Fibroblast of skin of left biceps (primary cell): ENCODE measurements at regions not wholly inside any gene's neighbourhood (a gene's known extent, or its start where the extent isn't known, plus 50 kb on each side); places are given as distances from the start of the nearest gene placed in this dataset.

Experiments
- DNase-seq, 2 experiments: peaks; one replicate each; pipeline ENCODE4 v3.0.0-alpha.2; 2013; ENCODE audit warnings: low read depth in 2 of 2

DNA sequence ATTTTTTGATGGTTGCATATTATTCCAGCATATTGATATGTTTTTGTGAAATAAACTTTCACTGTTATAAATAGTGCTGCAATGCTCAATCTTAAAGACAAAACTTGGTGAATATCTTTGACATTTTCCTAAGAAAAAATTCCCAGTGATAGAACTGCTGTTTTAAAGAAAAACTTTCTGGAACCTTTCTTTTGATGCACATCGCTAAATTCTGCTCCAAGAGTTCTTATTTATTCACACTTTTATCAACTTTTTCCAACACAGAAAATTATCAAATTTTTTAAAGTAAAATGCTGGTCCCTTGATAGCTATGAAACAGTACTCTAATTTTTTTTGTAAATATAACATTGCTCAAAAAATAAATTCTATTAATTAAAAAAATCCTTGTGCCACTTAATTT lies 196.6 kb downstream of the HS3ST3A1 start:
- DNase-seq, result no peak

DNA sequence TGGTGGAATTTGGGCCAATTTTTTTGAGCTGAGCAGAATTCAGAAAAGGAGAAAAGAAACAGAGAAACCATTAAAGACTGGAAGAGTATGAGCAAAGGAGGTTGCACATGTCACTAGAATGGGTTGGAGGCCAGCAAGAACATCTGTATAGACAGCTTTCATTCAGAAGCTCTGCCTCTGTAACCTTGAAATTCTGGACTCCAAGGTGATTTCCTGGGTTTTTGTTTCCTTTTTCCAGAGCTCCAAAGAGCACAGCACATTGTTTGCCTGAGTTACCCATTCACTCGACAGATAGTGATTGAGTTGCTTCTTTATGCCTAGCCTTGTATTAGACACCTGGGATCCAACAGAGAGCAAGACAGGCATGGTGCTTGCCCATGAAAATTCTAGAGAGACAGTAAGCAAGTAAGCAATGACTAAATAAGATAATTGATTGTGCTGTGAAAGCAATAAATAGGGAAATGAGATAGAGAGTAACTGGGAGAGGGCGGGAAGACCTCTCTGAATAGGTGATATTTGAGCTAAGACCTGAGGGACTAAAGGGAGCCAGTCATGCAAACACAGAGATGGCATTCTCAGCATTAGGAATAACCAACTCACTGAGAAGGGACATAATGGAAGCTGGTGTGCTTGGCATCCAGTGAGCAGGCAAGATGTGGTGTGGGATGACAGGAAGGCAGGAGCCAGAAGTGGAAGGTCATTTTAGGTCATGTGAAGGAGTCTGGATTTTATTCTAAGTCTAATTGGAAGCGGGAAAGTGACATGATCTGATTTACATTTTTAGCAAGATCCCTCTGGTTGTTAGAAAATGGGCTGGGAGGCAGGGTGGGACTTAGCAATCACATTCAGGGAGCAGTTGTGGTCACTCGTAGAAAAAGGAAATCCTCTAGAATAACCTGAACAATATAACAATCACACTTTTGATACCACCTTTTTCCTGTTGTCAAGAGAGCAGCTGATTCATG lies 197.5 kb downstream of the HS3ST3A1 start:
- DNase-seq, result no peak

DNA sequence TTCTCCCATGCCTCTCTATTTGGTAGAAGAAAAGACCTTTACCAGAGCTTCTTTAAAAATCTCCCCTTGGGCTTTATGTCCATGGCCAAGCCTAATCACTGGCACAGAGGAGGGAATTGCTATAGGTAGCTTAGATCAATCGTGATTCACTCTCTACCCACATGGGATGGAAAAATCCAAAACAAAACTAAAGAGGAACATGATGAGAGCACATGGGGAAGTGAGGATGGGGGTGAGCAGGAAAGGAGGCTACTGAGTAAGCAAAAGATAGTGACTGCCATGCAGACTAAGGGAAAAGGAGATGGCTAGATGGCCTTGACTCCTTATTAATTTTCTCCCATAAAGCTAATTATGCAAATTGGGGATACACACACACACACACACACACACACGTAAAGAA lies 201.2 kb downstream of the HS3ST3A1 start:
- no peak for DNase-seq

DNA sequence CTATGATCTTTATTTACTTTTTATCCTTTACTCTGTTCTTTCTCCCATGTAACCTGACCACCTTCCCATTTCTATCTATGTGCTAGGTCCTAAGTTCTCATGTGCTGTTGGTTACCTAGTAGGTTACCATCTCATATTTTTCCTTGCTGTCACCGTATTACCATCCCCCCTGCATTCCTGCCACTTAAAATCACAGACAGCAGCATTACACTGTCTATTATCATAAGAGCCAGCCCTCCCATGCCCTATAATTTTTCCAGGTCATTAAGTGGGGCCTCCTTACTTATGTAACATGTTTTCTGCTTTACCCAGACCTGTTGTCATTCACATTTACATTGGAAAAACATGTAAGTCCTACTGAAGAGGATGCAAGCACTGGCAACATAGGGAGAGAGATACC lies 202.9 kb downstream of the HS3ST3A1 start:
- no peak for DNase-seq

DNA sequence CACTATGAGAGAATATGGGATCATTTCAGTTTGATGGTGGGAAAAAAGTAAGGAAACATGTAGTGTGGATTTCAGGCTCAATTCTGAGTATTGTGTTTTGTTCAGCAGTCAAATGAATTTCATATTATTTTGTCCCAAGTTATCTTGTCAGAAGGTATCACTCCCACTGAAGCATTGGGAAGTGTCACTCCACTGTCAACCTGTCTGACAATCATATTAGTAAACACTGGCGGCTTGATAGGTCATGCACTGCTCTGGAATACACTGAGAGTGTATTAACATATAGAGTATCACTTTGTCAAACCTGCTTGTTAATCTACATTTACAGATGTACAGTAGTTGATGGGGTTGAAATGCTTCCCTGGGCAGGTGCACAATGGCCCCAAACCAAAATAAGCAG lies 203.6 kb downstream of the HS3ST3A1 start:
- DNase-seq, result no peak

DNA sequence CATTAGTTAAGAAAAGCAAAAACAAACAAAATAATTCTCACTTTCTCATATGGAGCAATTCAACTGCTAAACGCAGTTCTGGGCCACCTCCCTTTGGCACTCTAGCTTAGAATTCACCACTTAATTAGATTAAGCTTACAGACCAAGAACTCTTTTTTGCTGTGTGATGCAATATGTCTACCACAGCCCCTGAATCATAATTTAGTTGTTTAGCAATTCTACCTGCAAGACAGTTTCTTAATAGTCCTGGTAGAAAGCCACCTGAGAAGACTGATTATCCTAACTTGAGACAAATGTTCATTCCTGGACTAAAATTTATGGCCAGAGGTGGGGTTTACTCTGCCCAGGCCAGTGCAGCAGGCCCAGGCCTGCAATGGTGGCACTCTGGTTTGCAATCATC lies 205.9 kb downstream of the HS3ST3A1 start:
- DNase-seq, result no peak

DNA sequence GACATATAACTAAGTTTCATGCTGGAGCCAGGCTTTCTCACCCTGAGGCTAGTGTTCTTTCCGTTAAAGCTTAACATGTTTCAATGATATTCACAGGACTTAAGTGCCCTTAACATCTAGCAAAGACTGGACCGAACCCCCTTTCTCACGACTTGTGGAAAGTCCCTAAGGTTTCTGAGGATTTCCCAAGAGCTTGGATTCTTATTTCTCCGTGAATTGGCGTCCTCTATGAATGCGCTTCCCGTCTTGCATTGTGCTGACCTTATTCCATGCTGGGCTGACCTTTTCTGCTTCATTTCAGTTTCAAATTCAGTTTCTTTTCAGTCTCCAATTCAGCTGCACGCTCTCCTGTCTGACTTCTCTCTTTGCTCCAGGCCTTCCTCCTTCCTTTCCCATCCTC lies 206.4 kb downstream of the HS3ST3A1 start:
- no peak for DNase-seq

DNA sequence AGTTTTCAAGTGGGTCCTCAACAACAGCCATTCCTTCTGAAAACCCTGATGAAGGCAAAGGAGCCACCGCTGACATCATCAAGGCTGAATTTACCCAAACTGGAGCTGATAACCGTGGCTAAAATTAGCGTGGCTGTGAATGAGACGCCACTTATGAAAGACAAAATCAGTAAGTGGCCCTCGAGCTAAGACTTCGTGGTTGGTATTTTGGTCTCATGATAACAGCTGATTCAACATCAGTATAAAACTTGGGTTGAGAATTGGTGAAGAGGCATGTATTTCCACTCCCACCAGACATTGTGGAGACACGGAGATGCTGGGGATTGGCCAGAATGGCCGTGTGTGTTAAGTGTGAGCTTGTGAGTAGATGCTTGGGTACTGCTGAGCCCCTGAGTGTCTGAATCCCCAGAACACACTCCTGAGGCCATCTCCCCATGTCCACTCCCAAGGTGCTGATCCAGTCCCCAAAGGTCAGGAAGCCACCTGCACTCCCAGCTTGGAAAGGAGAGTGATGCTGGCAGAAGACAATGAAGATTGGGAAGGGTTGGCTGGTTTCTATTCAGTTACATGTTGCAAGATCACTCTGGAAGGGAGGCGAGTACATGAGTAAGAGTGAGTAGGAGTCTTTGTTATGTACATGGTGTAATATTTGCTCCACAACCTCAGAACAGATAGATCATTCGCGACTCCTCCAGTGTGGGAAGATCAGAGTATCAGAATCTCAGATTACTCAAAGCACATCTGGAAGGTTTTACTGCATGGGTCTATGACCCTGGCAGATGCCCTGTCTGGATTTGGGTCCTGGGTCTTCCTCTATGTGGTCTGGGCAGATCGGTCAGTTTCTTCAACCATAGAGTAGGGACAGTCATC lies 207.7 kb downstream of the HS3ST3A1 start:
- DNase-seq, result peak in 1 of 2 experiments; percentile 49

DNA sequence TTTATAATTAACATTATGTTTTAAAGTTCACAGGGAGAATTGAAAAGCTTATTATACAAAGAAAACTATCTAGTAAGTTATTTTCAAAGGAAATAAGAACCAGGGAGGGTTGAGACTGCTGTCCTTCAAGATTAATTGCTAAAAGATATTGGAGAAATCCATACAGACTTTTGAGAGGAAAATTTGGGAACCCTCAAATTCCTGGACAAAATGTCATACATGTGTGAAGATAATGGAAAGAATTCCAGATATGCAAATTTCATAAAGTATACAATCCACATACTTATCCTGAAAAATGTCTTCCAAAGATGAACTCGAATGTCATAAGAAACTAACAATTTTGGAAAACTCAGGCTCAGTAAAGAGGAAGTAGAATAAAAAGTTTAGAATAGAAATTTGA lies 213.8 kb downstream of the HS3ST3A1 start:
- no peak for DNase-seq

DNA sequence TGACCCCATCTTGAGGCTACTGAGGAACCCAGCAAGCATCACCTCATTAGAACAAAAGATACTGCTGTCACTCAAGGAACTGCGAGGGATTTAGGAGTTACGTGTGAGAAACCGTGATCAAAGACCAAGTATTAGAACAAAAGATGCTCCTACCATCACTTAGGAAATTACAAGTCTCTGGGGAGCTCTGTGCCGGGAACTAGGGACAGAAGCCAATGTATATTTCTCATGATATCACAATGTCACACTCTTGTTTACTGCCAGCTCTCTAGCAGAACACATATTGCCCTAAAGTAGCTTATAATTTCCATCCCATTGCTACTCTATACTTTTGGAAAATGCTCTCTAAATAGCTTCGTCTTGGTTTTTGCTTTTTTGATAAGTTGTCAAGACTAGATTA lies 214.5 kb downstream of the HS3ST3A1 start:
- DNase-seq, result no peak

DNA sequence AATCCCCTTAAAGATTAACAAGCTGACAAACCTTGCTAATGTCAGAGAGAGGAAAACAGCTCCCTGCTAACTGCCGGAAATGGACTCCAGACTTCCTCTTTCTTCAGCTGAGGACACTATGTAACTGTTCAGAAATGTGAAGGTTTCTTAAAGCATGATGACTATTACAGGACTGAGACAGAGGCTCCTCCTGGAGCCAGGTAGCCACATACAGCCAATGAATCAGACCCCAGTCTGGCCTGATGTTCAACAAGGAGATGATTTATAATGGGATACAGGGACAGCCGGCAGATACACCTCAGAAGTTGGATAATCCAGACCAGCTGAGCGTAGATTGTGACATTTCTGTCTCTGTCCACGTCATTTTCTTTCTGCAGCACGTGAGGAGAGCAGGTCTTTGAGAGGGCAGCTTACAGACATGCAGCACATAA lies 216.2 kb downstream of the HS3ST3A1 start:
- DNase-seq, result peak; percentile 13 to 24

DNA sequence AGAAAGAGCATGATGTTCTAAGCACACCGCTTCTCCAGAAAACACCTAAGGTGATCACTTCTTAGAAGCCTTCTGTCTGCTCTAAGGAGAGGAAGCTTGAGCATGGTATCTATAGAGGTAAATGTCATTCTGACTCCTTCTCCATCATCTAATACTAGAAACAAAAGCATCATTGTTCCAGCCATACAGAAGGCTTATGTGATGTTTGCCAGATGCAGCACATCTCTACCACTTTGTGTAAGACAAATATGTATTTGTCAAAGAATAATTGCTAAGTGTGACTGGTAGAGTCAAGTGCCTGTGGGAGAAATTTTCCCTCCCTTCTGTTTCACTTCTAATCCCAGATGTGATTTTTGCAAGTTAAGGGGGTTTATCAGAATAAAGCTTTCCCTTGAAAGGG lies 217.1 kb downstream of the HS3ST3A1 start:
- DNase-seq, result no peak

DNA sequence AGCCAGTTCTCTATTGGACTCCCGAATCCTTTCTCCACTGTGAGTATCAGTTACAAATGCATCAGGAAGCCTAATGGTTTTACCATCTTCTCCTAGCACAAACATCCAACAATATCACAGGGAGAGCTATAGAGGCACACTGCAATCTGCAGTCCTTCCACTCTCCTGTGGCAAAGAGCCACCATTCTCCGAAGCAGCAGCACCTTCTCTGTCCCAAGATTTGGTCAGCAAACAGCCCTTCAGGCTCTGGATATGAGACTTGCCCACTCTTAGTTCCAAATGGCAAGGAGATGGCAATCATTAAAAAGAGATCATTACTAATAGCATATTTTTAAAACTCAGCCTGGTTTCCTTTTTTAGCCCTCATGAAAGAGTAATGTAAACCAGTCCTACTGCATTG lies 223.4 kb downstream of the HS3ST3A1 start:
- no peak for DNase-seq

DNA sequence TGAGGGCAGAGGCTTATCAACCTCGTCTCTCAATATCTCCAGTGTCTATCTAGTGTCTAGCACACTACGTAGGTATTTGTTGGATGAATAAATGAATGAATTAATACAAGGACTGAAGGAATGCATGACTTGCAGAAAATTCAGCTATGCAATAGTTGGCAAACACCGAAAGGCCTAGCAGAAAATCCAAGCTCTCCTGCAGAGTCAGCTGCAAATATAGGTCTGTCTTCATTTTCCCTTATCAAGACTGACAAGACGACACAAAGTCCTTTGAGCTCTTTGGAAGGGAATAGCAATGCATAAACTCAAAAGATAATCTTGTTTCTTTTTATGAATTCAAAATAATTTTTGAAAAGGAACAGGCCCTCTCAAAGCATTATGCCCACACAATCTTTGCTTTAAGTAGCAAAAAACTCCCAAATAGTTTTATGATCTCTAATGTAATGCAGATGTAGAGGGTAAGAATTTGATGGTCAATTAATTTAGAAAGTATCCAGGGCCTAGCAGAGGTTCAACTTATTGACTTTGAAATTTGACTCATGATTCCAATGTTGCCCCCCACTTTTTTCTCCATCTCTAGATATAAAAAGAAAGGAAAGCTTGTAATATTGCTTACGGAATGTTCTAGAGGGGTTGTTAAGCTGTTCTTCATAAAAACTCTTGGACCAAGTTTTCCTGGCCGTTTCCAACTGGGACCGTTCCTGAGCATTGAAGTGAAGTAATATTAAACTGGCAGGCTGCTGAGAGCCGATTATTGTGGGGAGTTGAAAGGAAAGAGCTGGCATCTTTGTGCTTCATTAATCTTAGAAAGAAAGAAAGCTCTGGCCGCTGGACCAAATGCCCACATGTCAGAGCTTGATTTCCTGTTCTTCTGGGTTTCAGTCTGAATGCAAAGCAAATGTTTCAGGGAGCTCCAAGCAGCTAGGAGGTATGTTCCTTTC lies 227.3 kb downstream of the HS3ST3A1 start:
- DNase-seq, result no peak

DNA sequence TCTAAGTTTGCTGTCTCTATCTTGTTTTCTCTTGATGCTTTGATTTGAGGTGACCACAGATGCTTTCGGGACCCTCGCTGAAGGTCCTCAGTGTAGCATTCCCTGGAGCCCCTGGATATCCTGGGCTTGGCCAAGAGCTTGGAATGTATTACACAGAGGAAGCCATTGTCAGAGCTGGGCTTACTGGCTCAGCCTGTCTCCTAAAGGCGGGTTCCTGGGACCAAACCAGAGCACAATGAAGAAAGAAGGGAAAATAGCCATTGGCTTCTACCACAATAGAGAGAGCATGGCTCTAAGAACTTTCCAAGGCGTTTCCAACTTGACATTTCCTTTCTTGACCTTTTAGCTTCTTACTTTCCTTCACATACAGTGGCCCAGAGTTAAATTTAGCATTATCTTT lies 229.3 kb downstream of the HS3ST3A1 start:
- DNase-seq, result no peak

DNA sequence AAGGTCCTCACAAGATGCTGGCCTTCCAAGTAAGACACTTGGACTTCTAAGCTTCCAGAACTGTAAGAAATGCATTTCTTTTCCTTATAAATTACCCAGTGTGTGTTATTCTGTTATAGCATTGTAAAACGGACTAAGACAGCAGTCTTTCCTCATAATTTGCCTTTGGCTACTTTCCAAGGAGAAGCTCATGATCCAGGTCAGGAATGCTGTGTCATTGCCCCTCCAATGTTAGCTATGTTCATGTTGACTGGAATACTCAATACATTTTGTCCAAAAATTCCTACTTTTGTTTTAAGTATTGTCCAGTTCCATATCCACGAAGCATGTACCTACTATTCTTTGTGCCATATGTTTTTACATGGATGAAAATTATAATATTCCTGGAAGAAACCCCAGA lies 234.6 kb downstream of the HS3ST3A1 start:
- DNase-seq, result no peak

DNA sequence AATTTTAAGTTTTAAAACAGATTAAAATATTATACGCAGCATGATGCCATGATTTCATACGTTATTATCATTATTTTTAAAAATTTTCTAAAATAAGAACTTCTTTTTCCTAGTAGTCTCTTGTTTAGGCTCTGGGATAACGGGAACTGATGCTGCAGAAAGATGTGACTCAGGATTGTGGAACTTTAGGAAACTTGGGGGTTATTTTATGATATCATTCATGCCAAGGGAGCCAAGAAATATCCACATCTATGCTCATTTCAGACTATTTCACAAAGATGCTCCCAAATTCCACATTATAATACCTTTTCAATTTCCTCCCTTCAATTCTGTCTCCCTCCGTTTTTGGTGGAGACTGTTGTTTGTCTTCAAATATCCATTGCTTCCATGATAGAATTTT lies 236.4 kb downstream of the HS3ST3A1 start:
- DNase-seq, result no peak

DNA sequence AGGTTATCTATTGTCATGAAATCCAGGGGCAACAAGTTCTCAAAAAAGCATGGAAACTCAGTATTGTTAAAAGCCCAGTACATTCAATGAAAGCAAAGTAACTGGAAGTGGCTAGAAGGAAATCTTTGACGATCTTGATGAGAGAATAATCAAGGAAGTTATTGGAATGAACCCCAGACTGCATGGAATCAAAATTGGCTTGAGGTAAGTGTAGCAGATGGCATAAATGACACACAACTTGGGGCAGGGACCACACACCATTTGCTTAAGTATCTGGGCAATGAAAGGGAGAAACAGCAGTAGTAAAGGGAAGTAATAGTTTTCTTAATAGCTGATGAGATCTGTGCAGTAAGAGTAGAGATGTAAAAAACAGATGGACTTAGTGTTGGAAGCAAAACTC lies 238.0 kb downstream of the HS3ST3A1 start:
- DNase-seq, result no peak

DNA sequence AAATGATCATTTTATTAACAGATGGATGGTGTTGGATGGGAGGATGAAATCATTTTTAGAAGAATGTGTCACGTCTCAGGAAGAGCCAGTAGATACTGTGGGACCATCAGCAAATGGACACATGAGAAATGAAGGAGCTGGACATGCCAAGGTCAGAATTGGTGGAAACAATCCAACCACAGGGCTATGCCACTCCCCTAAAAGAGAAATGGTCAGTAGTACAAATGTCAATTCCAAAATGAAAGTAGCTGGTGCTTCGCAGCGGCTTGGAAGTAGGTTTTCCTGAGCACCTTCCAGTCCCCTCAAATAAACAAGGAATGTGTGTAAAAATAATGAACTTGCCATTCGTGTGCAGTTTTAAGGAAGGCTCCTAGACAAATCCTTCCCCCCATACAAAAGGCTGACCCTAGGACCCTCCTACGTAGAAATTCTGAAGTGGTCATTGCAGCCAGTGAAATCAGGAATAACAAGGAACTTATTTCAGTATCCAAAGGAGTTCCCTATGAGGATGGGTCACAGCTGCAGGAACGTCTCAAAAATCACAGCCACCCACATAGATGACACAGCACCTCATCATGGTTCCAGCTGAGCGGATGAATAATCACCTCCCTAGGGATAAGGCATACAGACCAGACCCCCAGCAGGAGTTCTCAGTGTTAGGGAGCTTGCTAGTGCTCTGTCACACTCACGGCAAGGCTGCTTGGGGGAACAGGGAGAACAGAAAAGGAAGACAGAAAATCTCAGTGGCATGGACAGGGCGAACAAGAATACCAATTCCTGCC lies 239.2 kb downstream of the HS3ST3A1 start:
- DNase-seq, result no peak

DNA sequence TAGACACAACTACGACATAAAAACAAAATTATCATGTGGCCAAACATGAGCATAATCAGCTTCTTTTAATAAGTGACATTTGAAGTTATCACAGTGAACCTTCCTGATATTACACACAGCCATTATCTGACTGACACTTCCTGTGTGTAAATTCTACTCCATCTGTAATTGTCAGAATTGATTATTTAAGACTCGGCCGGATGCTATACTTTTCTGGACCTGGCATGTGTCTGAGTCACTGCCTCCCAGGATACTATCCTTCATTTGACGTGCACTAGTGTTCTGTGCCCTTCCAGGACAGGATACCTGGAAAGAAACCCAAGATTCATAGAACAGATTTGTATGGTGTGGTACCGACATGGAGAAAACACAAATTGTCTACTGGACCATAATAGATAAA lies 242.0 kb downstream of the HS3ST3A1 start:
- no peak for DNase-seq

DNA sequence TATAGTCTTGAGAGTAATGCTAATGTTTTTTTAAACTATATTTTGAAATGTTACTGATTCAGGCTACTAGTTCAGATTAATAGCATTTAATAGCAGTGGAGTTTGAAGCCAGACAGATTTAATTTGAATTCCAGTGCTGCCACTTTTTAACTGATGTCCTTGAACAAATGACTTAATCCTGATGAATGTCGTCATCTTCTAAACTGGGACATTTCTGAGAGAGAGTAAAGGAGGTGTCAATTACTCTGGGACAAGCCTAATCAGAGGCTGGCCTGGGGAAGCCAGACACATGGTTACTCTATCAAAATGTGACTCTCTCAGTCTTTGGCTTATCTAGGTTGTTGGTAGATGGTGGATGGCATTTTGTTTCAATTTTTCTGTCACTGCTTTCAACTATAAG lies 246.7 kb downstream of the HS3ST3A1 start:
- DNase-seq, result no peak
